ENCODE measurements at regions not wholly inside any gene's neighbourhood (a gene's known extent, or its start where the extent isn't known, plus 50 kb on each side); places are given as distances from the start of the nearest gene placed in this dataset.

- Histone ChIP-seq H2AFZ (ENCODE audit: low read depth, low read length) (no peak overlapping the region), H3K36me3 (ENCODE audit: insufficient read depth, low read length) (no peaks in the 10 kb centered on the region), H3F3A (ENCODE audit: insufficient read depth, low read length, poor library complexity, severe bottlenecking) (no peaks in the 10 kb centered on the region), H3K79me2 (replicated peaks; ENCODE audit: insufficient read depth, low read length) (no peaks in the 10 kb centered on the region), H3K4me2 (ENCODE audit: low read length) (no peak overlapping the region), H3K27ac (ENCODE audit: low read length) (no peak overlapping the region), H3K4me3 (ENCODE audit: low read length) (no peak overlapping the region), H3K9ac (ENCODE audit: low read length) (no peak overlapping the region), H3K9me3 (ENCODE audit: low read length) (no peaks in the 10 kb centered on the region), H3K27me3 (ENCODE audit: insufficient read depth, low read depth, low read length) (no peaks in the 10 kb centered on the region), H4K20me1 (ENCODE audit: insufficient read depth) (no peaks in the 10 kb centered on the region), H3K9me2 (ENCODE audit: insufficient read depth, low read length) (no peaks in the 10 kb centered on the region)
- TF ChIP-seq MXI1 (conservative IDR thresholded peaks at IDR 0.05; ENCODE audit: poor library complexity, severe bottlenecking) (no peak), RAD21 (conservative IDR thresholded peaks at IDR 0.05) (no peak), EZH2 (IDR thresholded peaks at IDR 0.05; ENCODE audit: borderline replicate concordance, insufficient read depth, low read length, poor library complexity, severe bottlenecking) (no peak), EP300 (conservative IDR thresholded peaks at IDR 0.05; ENCODE audit: poor library complexity, severe bottlenecking) (no peak), TAF1 (IDR thresholded peaks at IDR 0.05; ENCODE audit: low read depth) (no peak), SMC3 (conservative IDR thresholded peaks at IDR 0.05; ENCODE audit: poor library complexity) (no peak), POLR2AphosphoS5 (IDR thresholded peaks at IDR 0.05) (no peak)
- TF ChIP-seq, protein P1, sequence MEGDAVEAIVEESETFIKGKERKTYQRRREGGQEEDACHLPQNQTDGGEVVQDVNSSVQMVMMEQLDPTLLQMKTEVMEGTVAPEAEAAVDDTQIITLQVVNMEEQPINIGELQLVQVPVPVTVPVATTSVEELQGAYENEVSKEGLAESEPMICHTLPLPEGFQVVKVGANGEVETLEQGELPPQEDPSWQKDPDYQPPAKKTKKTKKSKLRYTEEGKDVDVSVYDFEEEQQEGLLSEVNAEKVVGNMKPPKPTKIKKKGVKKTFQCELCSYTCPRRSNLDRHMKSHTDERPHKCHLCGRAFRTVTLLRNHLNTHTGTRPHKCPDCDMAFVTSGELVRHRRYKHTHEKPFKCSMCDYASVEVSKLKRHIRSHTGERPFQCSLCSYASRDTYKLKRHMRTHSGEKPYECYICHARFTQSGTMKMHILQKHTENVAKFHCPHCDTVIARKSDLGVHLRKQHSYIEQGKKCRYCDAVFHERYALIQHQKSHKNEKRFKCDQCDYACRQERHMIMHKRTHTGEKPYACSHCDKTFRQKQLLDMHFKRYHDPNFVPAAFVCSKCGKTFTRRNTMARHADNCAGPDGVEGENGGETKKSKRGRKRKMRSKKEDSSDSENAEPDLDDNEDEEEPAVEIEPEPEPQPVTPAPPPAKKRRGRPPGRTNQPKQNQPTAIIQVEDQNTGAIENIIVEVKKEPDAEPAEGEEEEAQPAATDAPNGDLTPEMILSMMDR (IDR thresholded peaks at IDR 0.05; ENCODE audit: poor library complexity, severe bottlenecking), result no peak
- TF ChIP-seq, protein P2, sequence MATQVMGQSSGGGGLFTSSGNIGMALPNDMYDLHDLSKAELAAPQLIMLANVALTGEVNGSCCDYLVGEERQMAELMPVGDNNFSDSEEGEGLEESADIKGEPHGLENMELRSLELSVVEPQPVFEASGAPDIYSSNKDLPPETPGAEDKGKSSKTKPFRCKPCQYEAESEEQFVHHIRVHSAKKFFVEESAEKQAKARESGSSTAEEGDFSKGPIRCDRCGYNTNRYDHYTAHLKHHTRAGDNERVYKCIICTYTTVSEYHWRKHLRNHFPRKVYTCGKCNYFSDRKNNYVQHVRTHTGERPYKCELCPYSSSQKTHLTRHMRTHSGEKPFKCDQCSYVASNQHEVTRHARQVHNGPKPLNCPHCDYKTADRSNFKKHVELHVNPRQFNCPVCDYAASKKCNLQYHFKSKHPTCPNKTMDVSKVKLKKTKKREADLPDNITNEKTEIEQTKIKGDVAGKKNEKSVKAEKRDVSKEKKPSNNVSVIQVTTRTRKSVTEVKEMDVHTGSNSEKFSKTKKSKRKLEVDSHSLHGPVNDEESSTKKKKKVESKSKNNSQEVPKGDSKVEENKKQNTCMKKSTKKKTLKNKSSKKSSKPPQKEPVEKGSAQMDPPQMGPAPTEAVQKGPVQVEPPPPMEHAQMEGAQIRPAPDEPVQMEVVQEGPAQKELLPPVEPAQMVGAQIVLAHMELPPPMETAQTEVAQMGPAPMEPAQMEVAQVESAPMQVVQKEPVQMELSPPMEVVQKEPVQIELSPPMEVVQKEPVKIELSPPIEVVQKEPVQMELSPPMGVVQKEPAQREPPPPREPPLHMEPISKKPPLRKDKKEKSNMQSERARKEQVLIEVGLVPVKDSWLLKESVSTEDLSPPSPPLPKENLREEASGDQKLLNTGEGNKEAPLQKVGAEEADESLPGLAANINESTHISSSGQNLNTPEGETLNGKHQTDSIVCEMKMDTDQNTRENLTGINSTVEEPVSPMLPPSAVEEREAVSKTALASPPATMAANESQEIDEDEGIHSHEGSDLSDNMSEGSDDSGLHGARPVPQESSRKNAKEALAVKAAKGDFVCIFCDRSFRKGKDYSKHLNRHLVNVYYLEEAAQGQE (IDR thresholded peaks at IDR 0.05; ENCODE audit: borderline replicate concordance), result no peak
Observed at GRCh38 chr2:60379684-60380083, 173.8 kb downstream of the BCL11A start.

DNA sequence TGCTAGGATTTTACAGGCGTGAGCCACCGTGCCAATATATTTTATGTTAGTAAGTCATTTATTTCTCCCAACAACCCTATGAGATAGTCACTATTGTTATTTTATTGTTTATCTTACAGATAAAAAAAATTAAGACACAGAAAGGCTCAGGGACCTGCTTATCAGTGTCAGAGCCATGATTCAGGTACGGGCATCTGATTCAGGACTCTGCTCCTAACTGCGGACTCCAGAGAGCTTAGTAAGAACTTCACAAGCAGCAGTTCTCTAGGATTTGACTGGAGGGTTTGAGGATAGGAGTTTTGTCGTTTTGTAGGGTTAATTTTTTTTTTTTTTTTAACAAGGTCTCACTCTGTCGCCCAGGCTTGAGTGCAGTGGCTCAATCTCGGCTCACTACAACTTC is 174.2 kb downstream of the BCL11A start:
- Histone ChIP-seq H3K4me2 (ENCODE audit: low read length) (no peak overlapping the region), H3K36me3 (ENCODE audit: insufficient read depth, low read length) (no peaks in the 10 kb centered on the region), H4K20me1 (ENCODE audit: insufficient read depth) (no peaks in the 10 kb centered on the region), H3K9me2 (ENCODE audit: insufficient read depth, low read length) (no peaks in the 10 kb centered on the region), H3K9ac (ENCODE audit: low read length) (no peak overlapping the region), H3K27me3 (ENCODE audit: insufficient read depth, low read depth, low read length) (no peaks in the 10 kb centered on the region), H3F3A (ENCODE audit: insufficient read depth, low read length, poor library complexity, severe bottlenecking) (no peaks in the 10 kb centered on the region), H3K4me3 (ENCODE audit: low read length) (no peak overlapping the region), H3K79me2 (replicated peaks; ENCODE audit: insufficient read depth, low read length) (no peaks in the 10 kb centered on the region), H3K9me3 (ENCODE audit: low read length) (no peaks in the 10 kb centered on the region), H2AFZ (ENCODE audit: low read depth, low read length) (no peak overlapping the region), H3K27ac (ENCODE audit: low read length) (no peak overlapping the region)
- no peak for TF ChIP-seq RAD21 (conservative IDR thresholded peaks at IDR 0.05)

- H3K36me3 ChIP-seq (ENCODE audit: insufficient read depth, low read length), result no peaks in the 10 kb centered on the region
- no peak for TF ChIP-seq POLR2AphosphoS5 (IDR thresholded peaks at IDR 0.05)
- TF ChIP-seq TAF1 (IDR thresholded peaks at IDR 0.05; ENCODE audit: low read depth), result no peak
- no peak for TF ChIP-seq SMC3 (conservative IDR thresholded peaks at IDR 0.05; ENCODE audit: poor library complexity)
- TF ChIP-seq, protein P2 (IDR thresholded peaks at IDR 0.05; ENCODE audit: borderline replicate concordance), result no peak
- TF ChIP-seq EZH2 (IDR thresholded peaks at IDR 0.05; ENCODE audit: borderline replicate concordance, insufficient read depth, low read length, poor library complexity, severe bottlenecking), result no peak
- no peak for TF ChIP-seq RAD21 (conservative IDR thresholded peaks at IDR 0.05)
- no peak for TF ChIP-seq EP300 (conservative IDR thresholded peaks at IDR 0.05; ENCODE audit: poor library complexity, severe bottlenecking)
- TF ChIP-seq, protein P1 (IDR thresholded peaks at IDR 0.05; ENCODE audit: poor library complexity, severe bottlenecking), result no peak
- no peak for TF ChIP-seq MXI1 (conservative IDR thresholded peaks at IDR 0.05; ENCODE audit: poor library complexity, severe bottlenecking)
- no peak overlapping the region for H3K4me2 ChIP-seq (ENCODE audit: low read length)
- H3K9me2 ChIP-seq (ENCODE audit: insufficient read depth, low read length), result no peaks in the 10 kb centered on the region
- H3K9ac ChIP-seq (ENCODE audit: low read length), result no peak overlapping the region
- no peaks in the 10 kb centered on the region for H3F3A ChIP-seq (ENCODE audit: insufficient read depth, low read length, poor library complexity, severe bottlenecking)
- H3K9me3 ChIP-seq (ENCODE audit: low read length), result no peaks in the 10 kb centered on the region
- H2AFZ ChIP-seq (ENCODE audit: low read depth, low read length), result no peak overlapping the region
- no peaks in the 10 kb centered on the region for H4K20me1 ChIP-seq (ENCODE audit: insufficient read depth)
- no peak overlapping the region for H3K27ac ChIP-seq (ENCODE audit: low read length)
- no peaks in the 10 kb centered on the region for H3K79me2 ChIP-seq (replicated peaks; ENCODE audit: insufficient read depth, low read length)
- no peak overlapping the region for H3K4me3 ChIP-seq (ENCODE audit: low read length)
- H3K27me3 ChIP-seq (ENCODE audit: insufficient read depth, low read depth, low read length), result no peaks in the 10 kb centered on the region
Observed at GRCh38 chr2:60377825-60378224, 175.6 kb downstream of the BCL11A start.
